ENCODE measurements at regions not wholly inside any gene's neighbourhood (a gene's known extent, or its start where the extent isn't known, plus 50 kb on each side); places are given as distances from the start of the nearest gene placed in this dataset.

DNA sequence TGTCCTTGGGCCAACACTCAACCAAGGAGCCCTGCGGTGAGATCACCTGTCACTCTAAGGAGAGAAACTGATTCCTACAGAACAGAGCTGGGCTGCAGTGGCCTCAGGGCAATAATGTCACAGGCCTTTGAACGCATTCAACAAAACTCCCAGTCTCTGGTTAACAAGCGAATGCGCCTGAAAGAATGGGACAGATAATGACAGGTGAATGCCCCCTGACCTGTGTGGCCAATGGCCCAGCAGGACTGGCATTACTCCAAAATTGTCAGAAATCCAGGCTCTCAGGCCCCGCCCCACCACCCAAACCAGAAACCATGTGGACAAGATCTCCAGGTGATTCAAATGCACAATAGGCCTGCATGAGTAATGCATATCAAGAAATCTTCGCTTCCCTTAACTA lies 277.7 kb upstream of the KLF6 start:
- DNase-seq: no peak

DNA sequence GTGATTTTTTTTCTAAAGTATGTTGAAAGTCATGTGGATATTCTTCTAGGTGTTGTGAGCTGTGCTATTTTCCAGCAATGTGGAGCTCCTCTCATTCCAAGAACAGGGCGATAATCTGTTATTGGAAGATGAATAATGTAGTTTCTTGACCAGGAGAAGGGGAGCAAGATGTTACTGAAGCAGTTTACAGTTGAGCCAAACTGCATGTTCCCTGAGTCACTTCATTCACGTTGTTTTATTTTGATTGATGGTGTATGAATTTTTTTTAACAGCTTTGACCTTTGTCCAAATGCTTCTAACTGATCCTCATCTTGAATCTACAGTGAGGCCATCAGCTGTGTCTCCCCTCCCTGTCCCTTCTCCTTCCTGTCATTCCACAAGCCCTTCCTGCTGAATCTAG lies 277.1 kb upstream of the KLF6 start:
- no peak for DNase-seq

DNA sequence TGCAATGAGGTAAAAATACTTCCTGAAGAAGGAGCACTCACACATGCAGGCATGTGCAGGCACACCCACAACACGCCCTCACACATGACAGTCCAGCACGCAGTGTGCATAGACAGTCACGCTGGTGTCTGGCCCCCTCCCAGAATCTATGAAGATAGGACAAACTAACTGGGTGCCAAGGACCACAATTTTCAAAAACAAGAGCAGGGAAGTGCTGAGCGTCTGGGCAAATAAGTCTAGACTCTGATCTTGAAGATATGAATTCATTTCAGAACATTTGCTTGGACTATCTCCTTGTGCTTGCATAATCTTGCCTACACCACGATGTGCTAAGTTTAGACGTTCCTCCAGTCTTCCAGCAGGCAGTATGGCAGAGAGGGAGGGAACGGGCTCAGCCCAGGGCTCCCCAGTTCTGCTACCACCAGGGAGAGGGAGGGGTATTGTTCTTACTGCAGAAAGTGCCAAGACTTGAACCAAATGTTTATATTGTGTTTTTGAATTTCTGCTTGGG lies 276.5 kb upstream of the KLF6 start:
- DNase-seq: no peak

DNA sequence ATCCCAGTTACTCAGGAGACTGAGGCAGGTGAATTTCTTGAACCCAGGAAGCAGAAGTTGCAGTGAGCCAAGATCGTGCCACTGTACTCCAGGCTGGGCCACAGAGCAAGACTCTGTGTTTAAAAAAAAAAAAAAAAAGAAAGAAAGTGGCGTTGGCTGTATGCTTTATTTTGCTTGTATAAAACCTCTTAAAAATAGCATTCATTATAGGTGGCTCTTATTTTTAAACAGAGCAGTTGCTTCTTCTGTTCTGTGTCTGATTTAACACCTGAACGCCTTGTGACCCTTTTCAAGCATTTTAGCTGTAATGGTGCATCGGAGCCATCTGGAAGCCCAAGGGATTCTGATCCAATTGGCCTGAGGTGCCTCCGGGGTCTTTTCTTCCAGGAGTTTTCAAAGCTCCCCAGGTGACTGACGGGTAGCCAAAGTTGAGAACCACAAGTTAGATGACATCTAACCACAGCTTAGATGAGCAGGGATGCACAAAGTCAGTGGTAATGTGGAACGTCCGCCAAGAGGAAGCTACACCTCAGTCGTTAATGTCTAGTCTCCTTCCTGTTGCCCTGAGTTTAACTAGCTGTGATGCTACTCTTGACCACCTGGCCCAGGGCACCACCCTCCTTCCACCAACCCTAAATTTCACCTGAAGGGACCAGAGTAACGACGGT lies 274.6 kb upstream of the KLF6 start:
- DNase-seq: no peak

DNA sequence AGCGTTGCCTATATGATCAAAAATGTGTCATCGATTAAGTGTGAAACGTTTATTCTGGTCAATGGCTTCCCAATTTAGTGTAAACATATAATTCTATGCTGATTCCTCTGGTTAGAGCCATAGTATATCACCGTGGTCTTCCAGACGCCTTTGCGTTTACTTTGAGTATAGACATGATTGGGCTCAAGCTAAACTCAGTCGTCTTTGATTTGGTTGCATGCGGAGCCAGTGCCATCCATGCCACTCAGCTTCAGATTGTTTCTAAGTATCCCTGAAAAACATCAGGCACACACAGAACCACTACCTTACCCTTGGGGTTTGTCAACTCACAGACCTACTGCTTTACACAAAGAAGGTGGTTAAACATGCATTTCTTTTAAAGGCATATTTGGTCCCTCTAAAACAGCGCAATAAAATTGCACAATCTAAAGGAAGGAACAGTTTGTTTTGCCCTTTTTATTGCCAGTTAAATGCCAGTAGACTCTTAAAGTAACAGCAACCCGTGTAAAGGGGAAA lies 273.6 kb upstream of the KLF6 start:
- no peak for DNase-seq

DNA sequence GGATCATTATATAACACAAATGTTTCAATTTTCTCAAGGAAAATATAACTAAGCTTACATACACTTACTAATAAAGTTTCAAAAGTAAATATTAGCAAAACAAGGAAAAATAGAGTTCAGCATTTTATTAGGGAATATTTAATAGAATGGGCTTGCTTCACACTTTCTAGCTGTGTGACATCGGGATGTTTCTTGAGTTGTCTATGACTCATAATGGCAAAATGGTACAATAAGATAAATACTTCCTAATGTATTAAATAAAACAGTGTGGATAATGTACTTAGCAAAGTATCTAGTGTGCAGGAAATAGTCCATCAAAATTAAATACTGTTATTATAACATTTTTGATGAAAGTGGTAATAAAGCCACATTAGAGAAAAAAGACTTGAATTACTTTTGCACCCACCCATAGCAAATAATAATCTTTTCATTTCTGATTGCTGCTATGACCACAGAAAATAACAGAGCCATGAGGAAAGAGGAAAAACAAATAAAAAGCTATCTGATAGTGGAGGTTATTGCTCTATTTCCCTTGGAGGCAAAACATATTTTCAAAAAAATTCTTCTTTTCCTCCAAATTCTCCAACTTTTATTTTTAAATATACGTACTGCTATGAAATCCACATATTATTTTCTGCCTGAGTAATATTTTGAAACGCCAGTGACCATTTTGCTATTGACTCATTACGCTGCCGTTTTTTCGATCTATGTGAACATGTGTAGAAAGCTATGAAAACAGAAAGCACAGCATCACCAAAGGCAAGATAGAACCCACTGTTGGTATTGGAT lies 272.9 kb upstream of the KLF6 start:
- DNase-seq: no peak

DNA sequence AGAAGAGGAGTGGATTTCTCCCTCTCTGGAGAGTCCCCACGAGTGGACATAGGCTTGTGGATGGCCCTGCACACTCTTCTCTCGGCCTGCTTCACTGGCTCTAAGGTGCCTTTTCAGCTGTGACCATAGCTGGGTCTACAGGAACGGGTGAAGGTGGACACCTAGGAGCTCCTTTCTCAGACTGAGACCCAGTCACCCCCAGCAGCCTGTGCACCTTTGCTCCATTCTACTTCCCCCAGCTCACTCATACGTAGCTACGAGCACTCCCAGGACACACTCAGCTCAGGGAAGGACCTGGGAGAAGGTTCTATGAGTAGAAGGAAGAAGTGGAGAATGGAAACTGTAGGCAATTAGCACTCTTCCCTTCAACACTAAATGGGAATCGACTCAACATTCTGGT lies 272.0 kb upstream of the KLF6 start:
- no peak for DNase-seq

DNA sequence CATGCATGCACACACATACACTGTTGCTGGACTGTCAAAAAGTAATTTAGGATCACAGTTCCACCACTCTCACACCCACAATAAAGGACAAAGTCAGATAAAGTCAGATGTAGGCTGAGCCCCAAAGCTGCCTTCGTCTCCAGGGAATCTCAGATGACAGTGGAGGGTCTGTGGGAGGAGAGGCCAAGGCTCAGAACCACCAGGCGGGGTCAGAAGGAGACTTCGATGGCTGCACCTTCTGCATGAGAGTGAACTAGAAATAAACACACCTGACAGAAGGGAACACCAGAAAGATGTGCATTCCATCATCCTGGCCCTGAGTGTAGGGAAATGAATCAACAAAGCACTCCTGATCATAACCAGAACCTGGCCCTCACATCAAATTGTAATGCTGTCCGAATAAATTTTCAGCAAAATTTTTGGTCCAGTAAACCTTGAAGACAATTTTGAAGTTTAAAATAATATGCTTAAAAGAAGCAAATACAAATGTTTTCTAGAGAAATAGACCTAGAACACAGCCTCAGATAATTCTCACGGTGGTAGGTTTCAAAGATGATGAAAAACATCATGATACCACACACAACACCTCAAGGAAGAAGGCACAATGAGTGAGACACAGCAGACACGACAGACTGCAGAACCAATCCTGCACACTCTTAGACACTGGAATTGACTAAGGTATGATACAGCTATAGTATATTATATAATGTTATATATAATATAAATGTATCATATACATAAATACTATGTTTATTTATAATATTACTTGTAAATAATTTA lies 269.8 kb upstream of the KLF6 start:
- no peak for DNase-seq

DNA sequence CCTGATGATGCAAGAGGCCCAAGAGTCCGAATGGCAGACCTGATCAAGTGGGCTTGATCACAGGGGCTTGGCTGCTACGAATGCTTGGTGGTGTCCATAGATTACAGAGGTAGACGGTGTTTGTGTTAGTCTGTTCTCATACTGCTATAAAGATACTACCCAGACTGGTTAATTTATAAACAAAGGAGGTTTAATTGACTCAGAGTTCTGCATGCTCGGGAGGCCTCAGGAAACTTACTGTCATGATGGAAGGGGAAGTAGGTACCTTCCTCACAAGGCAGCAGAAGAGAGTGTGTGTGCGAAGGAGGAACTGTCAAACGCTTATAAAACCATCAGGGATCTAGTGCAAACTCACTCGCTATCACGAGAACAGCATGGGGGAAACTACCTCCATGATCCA lies 268.9 kb upstream of the KLF6 start:
- no peak for DNase-seq

DNA sequence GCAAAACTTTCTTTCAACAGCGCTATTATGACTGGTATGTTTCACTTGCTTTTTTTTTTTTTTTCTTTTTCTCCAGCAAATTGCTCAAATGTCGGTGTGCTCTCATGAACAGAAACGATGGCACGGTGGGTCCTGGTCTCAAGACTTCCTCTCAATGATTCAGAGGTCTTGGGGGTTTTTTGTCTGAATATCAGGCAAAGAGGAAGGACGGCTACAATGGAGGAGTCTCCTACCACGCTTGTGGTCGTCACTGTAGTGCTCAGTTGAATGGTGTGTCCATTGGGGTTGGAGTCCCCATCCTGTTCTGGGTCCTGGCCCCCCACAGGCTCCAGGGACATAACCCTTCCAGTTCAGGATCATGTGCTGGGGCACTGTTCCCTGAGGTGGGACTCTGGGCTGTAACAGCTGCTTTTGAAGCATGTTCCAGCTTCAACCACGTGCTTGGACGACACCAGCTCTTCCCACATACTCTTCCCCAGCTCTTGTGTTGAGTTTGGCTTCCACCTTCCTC lies 266.7 kb upstream of the KLF6 start:
- DNase-seq: no peak

DNA sequence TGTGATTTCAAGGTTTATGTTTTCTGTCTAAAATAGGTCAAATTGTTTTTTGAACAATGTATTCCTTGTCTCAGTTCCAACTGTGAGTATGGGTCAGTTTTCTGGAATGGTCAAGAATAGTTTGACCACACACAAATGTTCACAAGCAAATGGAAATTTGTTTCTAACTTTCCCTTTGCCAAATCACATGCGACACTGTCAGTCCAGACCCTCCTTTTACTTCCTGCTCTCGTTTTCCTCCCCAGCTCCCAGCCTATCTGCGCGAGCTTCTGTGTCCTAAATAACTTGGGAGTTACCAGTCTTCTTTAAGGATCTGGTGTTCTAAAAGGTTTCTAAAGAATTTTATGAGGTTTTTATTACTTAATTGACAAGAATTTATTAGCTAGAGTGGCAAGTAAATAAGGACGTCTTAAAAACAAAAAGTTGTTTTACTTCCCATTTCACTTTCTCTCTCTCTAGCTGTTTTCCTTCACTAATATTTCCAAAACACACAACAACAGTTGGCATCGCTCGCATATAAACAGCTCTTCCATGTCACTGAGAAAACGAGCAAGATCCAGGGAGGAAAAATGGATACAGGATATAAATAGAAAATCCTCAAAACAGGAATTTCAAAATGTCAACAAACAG lies 266.1 kb upstream of the KLF6 start:
- no peak for DNase-seq

DNA sequence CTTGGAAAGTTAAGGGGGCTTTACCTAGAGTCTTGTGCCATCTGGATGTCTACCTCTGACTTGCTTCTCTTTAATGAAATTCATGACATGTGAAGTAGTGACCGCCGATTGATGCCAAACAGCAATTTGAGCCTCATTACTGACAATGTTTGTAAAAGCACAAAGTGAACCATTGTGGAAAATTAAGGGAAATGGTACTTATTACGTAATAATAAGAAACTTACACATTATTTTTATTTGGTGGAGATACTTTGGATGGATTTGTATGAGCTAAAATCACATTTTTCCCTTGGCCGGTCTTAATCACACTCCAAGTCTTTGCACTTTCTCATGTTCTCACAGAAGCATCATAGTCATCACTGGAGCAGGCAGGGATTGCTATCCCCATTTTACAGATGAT lies 265.1 kb upstream of the KLF6 start:
- no peak for DNase-seq

DNA sequence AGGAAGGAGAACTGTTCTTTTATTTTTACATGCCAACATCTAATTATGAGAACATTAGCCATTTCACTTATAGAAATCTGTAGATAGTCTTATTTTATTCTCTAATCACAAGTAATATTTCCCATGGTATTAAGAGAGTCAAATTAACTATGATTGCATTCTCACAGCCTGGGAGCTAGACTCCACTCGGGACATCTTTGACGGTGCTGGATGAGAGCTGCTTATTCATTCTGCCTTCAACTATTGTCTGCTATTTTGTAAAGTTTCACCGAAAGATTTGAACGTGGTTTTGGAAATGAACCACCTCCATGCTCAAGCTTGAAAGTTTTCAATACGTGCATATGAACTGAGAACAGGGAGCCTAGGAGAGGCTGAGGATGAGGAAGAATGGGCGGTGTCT lies 264.3 kb upstream of the KLF6 start:
- DNase-seq: no peak

DNA sequence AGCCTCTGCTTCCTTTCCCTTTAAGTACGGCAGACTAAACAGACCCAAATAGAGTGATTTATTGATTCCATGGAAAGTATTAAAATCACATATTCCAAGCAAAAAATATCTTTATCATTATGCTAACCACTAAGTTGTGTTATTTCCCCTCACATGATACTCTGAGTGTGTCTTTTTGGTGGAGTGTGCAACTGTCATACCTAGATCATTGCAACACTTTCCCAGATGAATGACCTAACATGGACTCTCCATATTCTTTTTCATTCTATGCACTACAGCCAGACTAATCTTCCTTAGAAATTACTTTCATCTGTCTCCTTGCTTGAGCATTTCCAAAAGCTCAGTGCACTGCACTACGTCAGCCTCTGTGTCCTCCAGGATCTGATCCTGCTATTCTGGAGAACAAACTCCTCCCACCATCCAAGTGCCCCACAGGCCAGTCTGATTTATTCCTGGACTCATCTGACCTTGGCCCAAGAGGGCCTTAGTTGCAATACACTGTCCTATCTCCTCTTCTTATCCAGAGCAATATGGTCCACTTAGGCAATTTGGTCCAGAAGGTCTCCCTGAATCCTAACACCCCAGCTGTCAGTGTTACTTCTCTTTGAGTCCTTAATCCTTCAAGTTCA lies 263.3 kb upstream of the KLF6 start:
- DNase-seq: no peak

DNA sequence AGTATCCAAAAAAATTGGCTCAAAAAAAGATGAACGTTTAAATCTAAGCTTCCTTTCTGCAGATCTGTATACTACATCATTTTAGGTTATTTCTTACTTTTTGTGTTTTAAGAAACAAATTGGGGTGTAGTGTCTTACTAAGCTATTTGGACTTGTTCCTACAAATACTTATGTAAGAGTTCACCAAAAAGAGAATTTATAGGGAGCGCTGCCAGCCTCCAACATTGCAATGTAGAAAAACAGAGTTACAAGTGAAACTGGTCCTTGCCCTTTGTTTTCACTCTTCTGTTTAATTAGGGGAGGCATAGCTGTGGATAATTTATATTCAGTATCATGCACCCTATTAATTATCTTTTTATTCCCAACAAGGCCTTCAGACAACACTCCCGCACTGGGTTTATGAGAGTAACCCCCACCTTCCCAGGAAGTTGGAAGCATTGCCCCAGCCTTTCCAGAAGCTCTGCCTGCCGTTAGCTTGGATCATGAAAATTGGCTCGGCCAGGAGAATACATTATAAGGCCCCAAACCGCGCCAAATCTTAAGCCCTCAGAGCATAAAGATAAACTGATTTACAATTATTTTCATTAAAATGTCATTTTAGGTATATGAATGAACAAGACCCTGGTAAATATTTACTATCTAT lies 261.8 kb upstream of the KLF6 start:
- no peak for DNase-seq

DNA sequence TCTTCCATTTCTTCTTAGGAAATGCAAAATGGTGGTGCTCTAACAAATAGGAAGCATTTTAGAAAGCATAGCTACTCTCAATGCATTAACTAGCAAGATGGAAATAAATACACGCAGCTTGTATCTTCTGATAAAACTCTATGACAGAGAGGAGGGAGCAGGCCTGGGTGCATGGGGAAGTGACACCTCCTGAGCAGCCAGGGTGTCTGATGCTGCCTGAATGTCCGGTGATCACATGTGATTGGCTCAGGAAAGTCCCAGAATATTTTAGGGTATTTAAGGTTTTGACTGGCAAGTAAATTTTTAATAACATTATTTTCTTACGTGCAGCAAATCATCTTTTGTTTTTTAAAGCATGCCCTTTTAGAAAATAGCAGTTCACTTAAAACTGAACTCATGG lies 261.0 kb upstream of the KLF6 start:
- no peak for DNase-seq

DNA sequence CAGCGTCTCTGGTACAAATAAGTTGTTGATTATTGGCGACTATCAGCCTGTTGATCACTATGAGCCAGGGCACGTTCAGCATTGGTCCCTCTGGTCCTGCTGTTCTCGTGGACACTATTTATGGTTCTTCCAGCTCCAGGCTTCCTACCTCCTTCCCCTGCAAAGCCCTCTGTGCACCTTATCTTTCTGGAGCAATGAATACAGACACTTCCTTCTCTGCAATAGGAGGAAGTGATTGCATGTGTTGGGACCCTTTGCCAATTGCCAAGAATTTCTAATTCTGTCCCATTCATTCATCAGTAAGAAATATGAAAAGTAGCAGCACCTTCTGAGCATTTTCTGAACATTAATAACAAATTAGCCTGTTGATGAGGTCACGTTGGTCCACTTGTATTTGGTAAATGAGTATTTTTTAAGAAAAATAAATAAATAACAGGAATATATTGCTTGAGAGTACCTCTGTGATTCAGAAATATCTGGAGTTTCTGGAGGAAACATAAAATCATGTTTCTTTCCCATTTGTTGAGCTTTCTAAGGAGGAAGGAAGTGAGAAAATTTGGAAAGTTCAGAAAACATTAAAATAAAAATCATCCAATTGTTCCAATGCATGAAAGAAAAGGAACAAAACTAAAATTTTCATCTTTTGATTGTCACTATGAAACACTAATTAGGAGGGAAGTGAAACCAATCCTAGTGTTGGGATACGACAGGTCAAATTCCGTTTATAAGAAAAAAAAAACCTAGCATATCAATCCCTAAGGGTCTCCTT lies 259.1 kb upstream of the KLF6 start:
- DNase-seq: no peak

DNA sequence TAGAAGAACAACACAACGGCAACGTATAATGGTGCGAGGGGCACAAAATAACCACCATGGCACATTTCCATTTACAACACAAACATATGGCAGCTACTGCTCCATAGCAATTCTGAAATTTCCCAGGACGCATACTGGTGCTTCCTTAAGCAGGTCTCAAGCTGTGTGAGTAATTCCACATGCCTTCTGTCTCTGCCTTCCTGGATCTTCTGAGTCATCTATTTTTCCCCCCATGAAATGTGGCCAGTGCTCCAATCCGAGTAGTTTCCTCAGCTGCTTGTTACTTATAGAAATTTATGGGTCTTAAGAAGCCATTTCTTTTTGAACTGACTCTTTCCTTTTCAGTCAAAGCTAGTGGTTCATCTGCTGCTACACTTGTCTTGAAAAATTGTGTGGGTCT lies 256.6 kb upstream of the KLF6 start:
- no peak for DNase-seq

DNA sequence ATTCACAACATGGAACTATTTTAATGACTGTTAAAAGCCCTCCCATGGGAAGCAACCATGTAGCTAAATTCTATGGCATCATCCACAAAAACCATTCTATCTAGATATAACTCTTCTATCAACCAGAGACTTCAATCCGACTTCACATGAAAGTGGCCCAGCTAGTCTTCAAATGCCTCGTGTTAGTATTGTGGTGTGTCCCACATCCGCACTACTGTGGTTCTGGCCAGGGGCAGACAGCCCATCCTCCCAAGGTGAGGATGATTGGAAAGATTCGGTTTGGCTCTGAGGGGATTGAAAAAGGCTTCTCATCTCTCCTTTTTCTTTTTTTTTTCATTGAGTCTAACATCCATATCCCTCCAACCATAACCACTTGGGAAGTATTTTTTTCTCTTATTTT lies 253.0 kb upstream of the KLF6 start:
- no peak for DNase-seq

DNA sequence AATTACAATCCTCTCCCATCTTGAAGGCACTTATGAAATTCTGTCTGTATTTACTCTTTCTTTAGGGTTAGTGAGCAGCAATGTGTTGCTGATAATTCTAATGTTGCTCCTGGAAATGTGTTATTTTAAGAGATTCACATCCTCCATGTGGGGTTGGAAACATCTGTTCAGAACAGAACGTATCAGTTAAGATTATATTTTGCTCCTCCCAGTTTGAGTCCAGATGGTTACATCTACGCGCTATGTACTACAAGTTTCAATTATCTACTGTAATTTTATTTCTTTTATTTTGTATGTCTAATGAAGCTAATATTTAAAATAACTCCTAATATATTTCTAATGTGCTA lies 250.6 kb upstream of the KLF6 start:
- DNase-seq: no peak

DNA sequence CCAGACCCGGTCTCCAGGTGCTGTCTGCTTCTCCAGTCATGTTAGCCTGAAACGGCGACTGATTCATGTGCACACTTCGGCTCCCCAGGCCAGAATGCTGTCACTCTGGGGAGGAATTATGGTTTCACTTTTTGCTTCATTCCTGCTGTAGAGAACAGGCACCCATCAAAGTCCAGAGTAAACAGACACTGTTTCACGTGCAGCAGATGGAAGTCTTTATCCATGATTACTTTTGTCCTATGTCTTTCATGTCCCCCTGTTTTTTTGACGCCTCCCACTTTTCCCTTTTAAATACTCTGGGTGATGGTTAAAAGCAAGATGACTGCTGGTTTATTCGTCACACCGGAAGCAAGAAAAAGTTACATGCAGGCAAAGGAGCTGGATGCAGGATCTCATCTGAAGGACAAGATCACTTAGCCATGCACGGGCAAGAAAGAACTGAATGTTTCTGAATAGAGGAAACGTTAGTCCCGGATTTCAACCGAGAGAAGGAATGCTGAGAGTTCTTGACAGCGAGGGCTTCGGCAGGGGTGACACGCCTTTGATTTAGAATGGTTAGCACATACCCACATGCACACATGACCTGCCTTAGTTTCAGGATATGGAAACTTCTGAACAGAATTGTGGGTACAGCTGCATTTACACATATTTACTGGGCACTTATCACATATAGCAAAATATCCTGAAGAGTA lies 250.0 kb upstream of the KLF6 start:
- DNase-seq: no peak
